NOMO-1 treated with dmso at 0.1 percent for 144 hours (cell line): ENCODE measurements at regions not wholly inside any gene's neighbourhood (a gene's known extent, or its start where the extent isn't known, plus 50 kb on each side); places are given as distances from the start of the nearest gene placed in this dataset.
"Not testable (repeated sequence)": the region's sequence is repeated elsewhere in the genome, so short reads cannot be mapped to it uniquely, and the experiment has no call there.

Experiments used
- DNase-seq: peaks from one replicate; lab custom pipeline; 2025; ENCODE audit not compliant: unreplicated experiment; lab: John Stamatoyannopoulos, UW

- DNase-seq = no peak
Measured at GRCh38 chr4:159639671-159640323, 536.9 kb downstream of the RAPGEF2 start.

- DNase-seq = no peak
Measured at GRCh38 chr4:159649237-159649636, 546.4 kb downstream of the RAPGEF2 start.

- no peak for DNase-seq
Measured at GRCh38 chr4:159652871-159653270, 550.0 kb downstream of the RAPGEF2 start.

GRCh38 chr4:159655547-159655946, 552.7 kb downstream of the RAPGEF2 start:
- no peak for DNase-seq

- DNase-seq = no peak
Measured at GRCh38 chr4:159669094-159669493, 566.2 kb downstream of the RAPGEF2 start.

GRCh38 chr4:159673221-159673620, 570.3 kb downstream of the RAPGEF2 start:
- no peak for DNase-seq

- no peak for DNase-seq
Measured at GRCh38 chr4:159674241-159674640, 571.4 kb downstream of the RAPGEF2 start.

GRCh38 chr4:159677521-159677920, 574.6 kb downstream of the RAPGEF2 start:
- no peak for DNase-seq

GRCh38 chr4:159682996-159683395, 580.1 kb downstream of the RAPGEF2 start:
- no peak for DNase-seq

- DNase-seq = no peak
Measured at GRCh38 chr4:159684061-159684460, 581.2 kb downstream of the RAPGEF2 start.

GRCh38 chr4:159685340-159686092, 582.6 kb downstream of the RAPGEF2 start:
- DNase-seq = no peak

GRCh38 chr4:159689526-159689925, 586.6 kb downstream of the RAPGEF2 start:
- no peak for DNase-seq

GRCh38 chr4:159697322-159698283, 594.7 kb downstream of the RAPGEF2 start:
- DNase-seq = no peak

GRCh38 chr4:159698336-159698735, 595.5 kb downstream of the RAPGEF2 start:
- DNase-seq = no peak

- DNase-seq = no peak
Measured at GRCh38 chr4:159702200-159702599, 599.3 kb downstream of the RAPGEF2 start.

- DNase-seq = no peak
Measured at GRCh38 chr4:159705334-159705733, 602.5 kb downstream of the RAPGEF2 start.

- no peak for DNase-seq
Measured at GRCh38 chr4:159706704-159707103, 603.8 kb downstream of the RAPGEF2 start.

- DNase-seq = not testable (repeated sequence)
Measured at GRCh38 chr4:159715180-159715579, 612.3 kb downstream of the RAPGEF2 start.

GRCh38 chr4:159719531-159719930, 616.7 kb downstream of the RAPGEF2 start:
- no peak for DNase-seq

- no peak for DNase-seq
Measured at GRCh38 chr4:159722052-159722451, 619.2 kb downstream of the RAPGEF2 start.

GRCh38 chr4:159722918-159723317, 620.0 kb downstream of the RAPGEF2 start:
- DNase-seq = no peak
